SH-SY5Y (cell line): ENCODE measurements at regions not wholly inside any gene's neighbourhood (a gene's known extent, or its start where the extent isn't known, plus 50 kb on each side); places are given as distances from the start of the nearest gene placed in this dataset.

ENCODE experiments used
- GATA2 ChIP-seq: IDR thresholded peaks from 2 replicates; pipeline ENCODE4 v1.6.1; 2011; ENCODE audit warnings: mild to moderate bottlenecking, low read depth, low read length
- GATA3 ChIP-seq: IDR thresholded peaks from 2 replicates; pipeline ENCODE4 v1.6.1; 2011; ENCODE audit warnings: low read depth, mild to moderate bottlenecking, low read length, moderate library complexity

DNA sequence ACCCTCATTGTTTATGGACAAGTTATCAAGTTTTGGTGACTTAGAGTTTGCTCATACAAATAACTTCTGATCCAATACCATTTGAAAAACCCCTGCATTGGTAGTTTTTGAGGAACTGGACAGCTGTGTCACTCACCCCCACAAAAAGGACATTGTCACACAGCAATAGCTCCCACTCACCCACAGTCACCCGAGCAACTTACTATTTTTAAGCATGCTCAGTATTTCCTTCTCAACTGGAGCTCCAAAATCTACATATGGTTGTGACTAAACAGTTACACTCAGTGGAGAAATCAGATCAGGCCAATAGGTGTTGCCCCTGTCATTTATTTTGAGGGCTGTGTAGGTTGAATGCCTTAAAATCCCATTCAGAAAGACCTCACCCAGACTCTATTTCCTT lies 165.2 kb upstream of the AUTS2 start:
- no peak for TF ChIP-seq GATA2
- TF ChIP-seq GATA3 = no peak
